GM23248 (cell line): ENCODE measurements at regions not wholly inside any gene's neighbourhood (a gene's known extent, or its start where the extent isn't known, plus 50 kb on each side); places are given as distances from the start of the nearest gene placed in this dataset.

Source experiments
- DNase-seq: peaks from one replicate; pipeline ENCODE4 v3.0.0-alpha.2; 2015
- H2AFZ ChIP-seq: fragments of 200-600 bp; sonication (generic); 2 replicates; pipeline ENCODE4 v1.6.1; 2016; ENCODE audit warnings: antibody characterized with exemption
- H3F3A ChIP-seq: fragments of 200-600 bp; sonication (generic); 2 replicates; pipeline ENCODE4 v1.6.1; 2016; ENCODE audit warnings: mild to moderate bottlenecking, antibody characterized with exemption, mixed run types; ENCODE audit not compliant: insufficient read depth
- H3K27ac ChIP-seq: fragments of 200-600 bp; sonication (generic); 2 replicates; pipeline ENCODE4 v1.5.1; 2016; ENCODE audit warnings: mild to moderate bottlenecking
- H3K27me3 ChIP-seq: fragments of 200-600 bp; sonication (generic); replicated peaks from 2 replicates; pipeline ENCODE4 v1.6.1; 2016; ENCODE audit warnings: mild to moderate bottlenecking; ENCODE audit not compliant: insufficient read depth
- H3K36me3 ChIP-seq: fragments of 200-600 bp; sonication (generic); 2 replicates; pipeline ENCODE4 v1.6.1; 2016; ENCODE audit warnings: low read depth, mild to moderate bottlenecking
- H3K4me1 ChIP-seq: fragments of 200-600 bp; sonication (generic); 2 replicates; pipeline ENCODE4 v1.6.1; 2016; ENCODE audit warnings: mild to moderate bottlenecking; ENCODE audit not compliant: insufficient read depth
- H3K4me2 ChIP-seq: fragments of 200-600 bp; sonication (generic); one replicate; pipeline ENCODE4 v1.6.1; 2016; ENCODE audit warnings: mild to moderate bottlenecking; ENCODE audit not compliant: unreplicated experiment
- H3K4me3 ChIP-seq: fragments of 200-600 bp; sonication (generic); 2 replicates; pipeline ENCODE4 v1.5.1; 2016; ENCODE audit warnings: mild to moderate bottlenecking
- H3K79me2 ChIP-seq: fragments of 200-600 bp; sonication (generic); 2 replicates; pipeline ENCODE4 v1.6.1; 2016; ENCODE audit warnings: mild to moderate bottlenecking; ENCODE audit not compliant: insufficient read depth
- H3K9ac ChIP-seq: fragments of 200-600 bp; sonication (generic); 2 replicates; pipeline ENCODE4 v1.6.1; 2016; ENCODE audit warnings: mild to moderate bottlenecking
- H3K9me2 ChIP-seq: fragments of 200-600 bp; sonication (generic); 2 replicates; pipeline ENCODE4 v1.6.1; 2016; ENCODE audit warnings: mixed run types, mild to moderate bottlenecking, moderate library complexity; ENCODE audit not compliant: insufficient read depth
- H3K9me3 ChIP-seq: fragments of 200-600 bp; sonication (generic); one replicate; pipeline ENCODE4 v1.6.1; 2017; ENCODE audit warnings: low read depth
- H4K20me1 ChIP-seq: fragments of 200-600 bp; sonication (generic); 2 replicates; pipeline ENCODE4 v1.6.0; 2016; ENCODE audit not compliant: insufficient read depth
- EZH2 ChIP-seq: fragments of 200-600 bp; sonication (generic); IDR thresholded peaks from 2 replicates; pipeline ENCODE4 v1.6.1; 2018; ENCODE audit warnings: antibody characterized with exemption, mild to moderate bottlenecking; ENCODE audit not compliant: insufficient read depth, poor library complexity, severe bottlenecking
- EZH2phosphoT487 ChIP-seq: fragments of 200-600 bp; sonication (generic); IDR thresholded peaks from 2 replicates; pipeline ENCODE4 v1.6.1; 2018; ENCODE audit warnings: antibody characterized with exemption, moderate library complexity, mild to moderate bottlenecking, low read depth; ENCODE audit not compliant: insufficient read depth
- WGBS, 2 experiments: methylation state at CpG; one replicate each; pipeline ENCODE4 v1.1.6; 2015 to 2017; ENCODE audit warnings: low lambda C conversion rate in 2 of 2, low coverage in 1 of 2; ENCODE audit errors: missing lambda C conversion rate in 2 of 2; 5-methylcytosine and 5-hydroxymethylcytosine counted together
- in situ Hi-C: fragments of 300-500 bp; cut with MboI; formaldehyde crosslinking; loops from 2 replicates; pipeline ENCODE4 v1.15.0; 2020

- in situ Hi-C loops, result no loop called here
- no peaks in the 10 kb centered on the region for H3K9me3 ChIP-seq
These were observed 156.2 kb downstream of the DDX1 start for GRCh38 chr2:15747603-15748471.

DNA sequence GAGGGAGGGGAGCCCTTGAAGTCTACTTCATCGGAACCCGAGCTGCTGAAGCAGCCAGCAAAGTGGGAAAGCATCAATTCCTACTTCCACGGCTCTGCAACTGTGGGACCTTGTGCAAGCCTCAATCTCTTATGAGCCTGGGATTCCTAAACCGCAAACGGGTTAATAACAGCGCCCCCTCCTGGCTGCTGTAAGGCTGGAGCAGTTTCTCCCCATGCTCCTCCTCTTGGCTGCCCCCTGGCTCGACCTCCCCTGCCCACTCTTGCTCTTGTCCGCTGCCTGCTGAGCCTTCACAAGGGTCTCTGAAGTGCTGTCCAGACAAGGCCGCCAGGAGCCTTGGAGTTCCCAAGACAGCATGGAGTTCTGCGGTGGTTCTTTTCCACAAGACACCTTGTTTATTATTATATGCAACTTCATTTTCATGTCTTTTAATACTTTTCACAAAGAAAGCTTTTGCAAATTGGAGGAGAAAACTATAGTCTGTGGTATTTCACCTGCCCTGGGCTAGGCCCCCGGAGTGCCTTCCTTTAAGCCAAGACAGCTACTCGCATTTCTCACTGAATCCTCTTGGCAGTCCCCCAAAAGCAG lies 157.2 kb downstream of the DDX1 start:
- DNase-seq, result no peak
- no peaks in the 10 kb centered on the region; the same call in 1 of the 2 replicates for H3K27me3 ChIP-seq
- no peak overlapping the region for H3K27ac ChIP-seq
- no peaks in the 10 kb centered on the region for H3K4me1 ChIP-seq
- H3K9me2 ChIP-seq, result no peaks in the 10 kb centered on the region
- H3K4me2 ChIP-seq, result no peak overlapping the region
- TF ChIP-seq EZH2, result no peak
- no peak for TF ChIP-seq EZH2phosphoT487
- WGBS, 2 experiments, result 70 to 73% methylated on average over 12 of the region's 12 CpGs
- H2AFZ ChIP-seq, result no peak overlapping the region
- H3K4me3 ChIP-seq, result no peak overlapping the region
- no peaks in the 10 kb centered on the region for H3K9me3 ChIP-seq
- no peaks in the 10 kb centered on the region for H3F3A ChIP-seq
- H3K79me2 ChIP-seq, result no peaks in the 10 kb centered on the region
- H3K36me3 ChIP-seq, result no peaks in the 10 kb centered on the region
- no peak overlapping the region for H3K9ac ChIP-seq
- H4K20me1 ChIP-seq, result no peaks in the 10 kb centered on the region
- in situ Hi-C loops, result no loop called here

More at GRCh38 chr2:15747603-15748471, 156.2 kb downstream of the DDX1 start:
- Histone ChIP-seq H3K36me3 (no peaks in the 10 kb centered on the region), H3K4me2 (no peak overlapping the region), H4K20me1 (no peaks in the 10 kb centered on the region), H3K9me2 (no peaks in the 10 kb centered on the region), H3K9ac (no peak overlapping the region), H3K27me3 (no peaks in the 10 kb centered on the region; the same call in 1 of the 2 replicates), H2AFZ (no peak overlapping the region), H3F3A (no peaks in the 10 kb centered on the region), H3K79me2 (no peaks in the 10 kb centered on the region), H3K27ac (no peak overlapping the region), H3K4me1 (no peaks in the 10 kb centered on the region), H3K4me3 (no peak overlapping the region)
- no peak for TF ChIP-seq EZH2
- no peak for TF ChIP-seq EZH2phosphoT487
- no peak for DNase-seq
- WGBS, 2 experiments, result 56% methylated on average over 13 to 16 of the region's 16 CpGs

GRCh38 chr2:15749460-15750432 lies 158.1 kb downstream of the DDX1 start:
- Histone ChIP-seq H3K36me3 (no peaks in the 10 kb centered on the region), H3K79me2 (no peaks in the 10 kb centered on the region), H3K9ac (no peak overlapping the region), H3K27me3 (no peaks in the 10 kb centered on the region; the same call in 1 of the 2 replicates), H3K9me2 (no peaks in the 10 kb centered on the region), H3K27ac (no peak overlapping the region), H3K4me1 (no peaks in the 10 kb centered on the region), H2AFZ (no peak overlapping the region), H3K4me2 (no peak overlapping the region), H4K20me1 (no peaks in the 10 kb centered on the region), H3K4me3 (no peak overlapping the region), H3F3A (no peaks in the 10 kb centered on the region), H3K9me3 (no peaks in the 10 kb centered on the region)
- in situ Hi-C loops, result no loop called here
- TF ChIP-seq EZH2phosphoT487 (no peak), EZH2 (no peak)
- DNase-seq, result peak; percentile 14
- WGBS, 2 experiments, result 4 to 5% methylated on average over 11 of the region's 11 CpGs

DNA sequence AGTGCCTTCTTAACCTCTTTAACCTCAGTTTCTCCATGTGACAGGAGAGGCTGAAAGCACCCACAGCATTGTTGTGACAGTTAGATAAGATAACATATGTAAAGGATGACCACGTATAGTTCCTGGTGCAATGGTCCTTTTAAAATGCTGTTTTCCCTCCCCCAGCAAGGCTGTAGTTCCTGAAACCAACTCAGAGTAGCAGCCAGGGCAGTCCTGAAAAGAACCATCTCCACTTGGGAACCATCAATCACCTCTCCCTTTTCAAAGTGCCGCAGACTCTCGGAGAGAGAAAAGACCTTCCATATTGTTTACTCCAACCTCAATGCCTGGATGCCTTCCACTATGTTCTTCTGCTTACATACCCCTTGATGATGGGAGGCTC lies 158.8 kb downstream of the DDX1 start:
- Histone ChIP-seq H4K20me1 (no peaks in the 10 kb centered on the region), H3K79me2 (no peaks in the 10 kb centered on the region), H3F3A (no peaks in the 10 kb centered on the region), H2AFZ (no peak overlapping the region), H3K4me1 (no peaks in the 10 kb centered on the region), H3K4me3 (no peak overlapping the region), H3K27ac (no peak overlapping the region), H3K27me3 (no peaks in the 10 kb centered on the region), H3K9me2 (no peaks in the 10 kb centered on the region), H3K9ac (no peak overlapping the region), H3K9me3 (no peaks in the 10 kb centered on the region), H3K36me3 (no peaks in the 10 kb centered on the region), H3K4me2 (no peak overlapping the region)
- TF ChIP-seq EZH2phosphoT487, result no peak
- no peak for TF ChIP-seq EZH2
- no peak for DNase-seq
- in situ Hi-C loops, result no loop called here
- 61 to 67% methylated on average over 3 of the region's 3 CpGs for WGBS, 2 experiments
